ENCODE measurements at regions not wholly inside any gene's neighbourhood (a gene's known extent, or its start where the extent isn't known, plus 50 kb on each side); places are given as distances from the start of the nearest gene placed in this dataset.
"Not testable (repeated sequence)": the region's sequence is repeated elsewhere in the genome, so short reads cannot be mapped to it uniquely, and the experiment has no call there.

DNA sequence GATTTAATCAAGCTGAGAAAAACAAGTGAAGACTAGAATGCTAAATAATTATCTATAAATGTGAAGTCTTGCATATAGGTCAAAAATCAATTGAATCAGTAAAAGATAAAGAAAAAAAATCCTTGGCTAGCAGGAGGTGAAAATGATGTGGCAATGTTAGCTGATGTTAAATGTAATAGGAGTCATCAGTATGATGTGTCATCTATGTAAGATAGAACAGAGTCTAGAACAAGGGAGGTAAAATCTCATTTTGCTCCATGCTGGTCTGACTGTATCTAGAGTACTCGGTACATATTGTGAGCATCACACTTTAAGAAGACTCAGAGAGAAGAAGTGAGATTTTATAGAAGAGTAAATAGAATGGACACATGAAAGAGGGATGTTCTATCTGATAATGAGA is 721.2 kb downstream of the ETS1 start:
- DNase-seq (ENCODE audit: low read depth) = no peak

GRCh38 chr11:127864861-127865260 is 722.5 kb downstream of the ETS1 start:
- DNase-seq (ENCODE audit: low read depth) = no peak

GRCh38 chr11:127862406-127862805 is 725.0 kb downstream of the ETS1 start:
- DNase-seq (ENCODE audit: low read depth) = peak; percentile 39

DNA sequence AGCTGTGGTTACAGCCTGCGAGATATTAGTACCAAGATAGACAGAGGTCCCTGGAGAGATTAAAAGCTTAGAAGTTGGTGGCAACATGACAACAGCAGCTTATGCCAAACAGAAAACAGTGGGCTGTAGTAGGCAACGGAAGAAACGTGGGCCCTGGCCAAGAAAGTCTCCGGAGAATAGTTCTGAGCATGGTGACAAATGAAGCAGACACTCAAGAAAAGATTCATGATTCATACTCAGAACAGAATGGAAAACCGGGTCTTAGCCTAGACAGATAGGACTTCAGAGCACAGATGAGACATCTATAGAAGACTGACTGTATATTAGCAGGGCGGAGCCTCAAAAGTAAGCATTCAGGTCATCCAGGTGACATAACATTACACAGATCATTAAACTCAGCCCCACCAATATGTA is 727.4 kb downstream of the ETS1 start:
- DNase-seq (ENCODE audit: low read depth) = no peak

GRCh38 chr11:127844876-127845275 is 742.5 kb downstream of the ETS1 start:
- no peak for DNase-seq (ENCODE audit: low read depth)

DNA sequence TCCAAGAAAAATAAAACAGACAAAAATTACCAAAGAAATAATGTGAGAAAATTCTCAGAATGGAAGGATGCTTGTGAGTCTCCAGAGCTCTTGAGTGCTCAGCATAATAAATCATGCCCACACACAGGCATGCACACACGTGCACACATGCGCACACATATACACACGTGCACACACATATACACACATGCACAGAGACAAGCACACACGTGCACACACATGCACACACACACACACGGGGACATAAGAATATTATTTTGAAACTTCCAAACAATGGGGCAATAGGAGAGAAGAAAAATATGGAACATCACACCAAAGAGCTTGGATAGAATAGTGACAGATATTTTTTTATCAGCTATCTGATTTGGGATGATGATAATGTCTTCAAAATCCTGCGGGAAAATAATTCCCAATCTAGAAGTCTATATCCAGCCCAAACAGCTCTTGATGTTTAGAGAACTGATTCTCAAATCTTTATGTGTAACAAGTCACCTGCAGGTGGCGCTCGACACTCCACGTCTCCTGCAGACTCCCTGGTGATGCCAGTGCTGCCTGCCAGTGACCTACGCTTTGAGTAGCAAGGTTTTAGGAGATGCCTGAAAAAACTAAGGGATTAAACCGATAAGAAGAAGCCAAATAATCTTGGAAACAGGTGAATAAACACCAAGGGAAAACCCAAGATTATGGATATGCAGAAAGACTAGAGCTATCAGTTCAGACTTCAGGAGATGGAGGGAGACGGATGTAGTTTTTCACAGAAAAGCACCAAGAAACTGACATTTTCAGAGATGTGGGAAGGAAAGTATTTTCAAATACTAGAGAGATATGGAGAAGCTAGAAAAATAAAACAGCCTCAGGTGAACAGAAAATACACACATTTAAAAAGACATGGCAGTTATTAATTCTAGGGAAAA is 743.6 kb downstream of the ETS1 start:
- DNase-seq (ENCODE audit: low read depth) = peak; percentile 60

DNA sequence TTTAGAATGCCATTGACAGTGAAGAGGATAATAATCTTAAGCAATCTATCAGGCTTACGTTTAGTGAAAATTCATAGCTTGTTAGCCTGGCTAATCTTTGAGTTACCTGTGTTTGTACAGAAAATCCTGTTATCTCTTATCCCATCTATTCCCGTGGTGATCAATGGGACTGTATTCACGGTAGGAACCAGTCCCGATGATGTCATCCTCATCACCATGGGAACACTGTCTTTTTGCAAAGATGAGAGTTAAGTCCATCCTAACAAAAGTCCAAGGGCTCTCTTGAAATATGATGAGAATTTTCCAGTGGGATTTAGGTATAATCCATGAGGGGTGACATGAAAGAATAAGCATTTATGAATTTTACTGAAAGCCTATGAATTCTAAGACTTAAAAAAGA is 762.2 kb downstream of the ETS1 start:
- DNase-seq (ENCODE audit: low read depth) = no peak

DNA sequence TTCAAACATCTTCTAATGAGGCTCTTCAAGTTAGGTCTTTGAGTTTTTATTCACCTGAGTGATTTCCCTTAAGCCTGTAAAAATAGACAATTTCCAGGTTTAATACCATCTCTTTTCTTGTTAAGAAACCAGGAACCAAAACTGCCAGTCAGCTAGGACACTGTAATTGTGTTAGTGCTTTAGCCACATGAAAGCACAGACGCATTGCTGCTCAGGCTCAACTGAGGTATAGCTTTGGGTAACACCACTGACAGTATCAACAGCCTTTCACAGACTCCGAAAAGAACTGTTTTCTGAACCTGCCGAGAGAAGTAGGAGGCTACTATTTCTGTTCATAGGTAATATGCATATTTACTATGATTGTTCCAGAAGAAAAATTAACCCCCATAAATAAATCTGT is 768.7 kb downstream of the ETS1 start:
- no peak for DNase-seq (ENCODE audit: low read depth)

DNA sequence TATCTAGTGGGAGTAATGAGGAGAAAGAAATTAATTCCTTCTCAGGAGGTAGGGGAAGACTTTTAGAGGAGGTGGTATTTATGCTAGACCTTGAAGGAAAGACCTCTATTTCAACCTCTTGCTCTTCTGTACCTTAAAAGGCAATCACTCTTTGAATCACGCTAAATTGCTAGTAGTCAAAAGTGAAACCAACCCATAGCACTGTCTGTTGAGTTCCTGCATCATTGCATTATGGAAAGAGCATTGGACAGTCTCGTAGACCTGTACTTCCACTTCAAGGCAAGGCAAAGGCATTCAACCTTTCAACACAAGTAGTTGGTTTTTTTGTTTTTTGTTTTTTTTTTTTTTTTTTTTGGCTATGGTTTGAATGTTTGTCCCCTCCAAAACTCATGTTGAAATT is 770.4 kb downstream of the ETS1 start:
- DNase-seq (ENCODE audit: low read depth) = no peak

DNA sequence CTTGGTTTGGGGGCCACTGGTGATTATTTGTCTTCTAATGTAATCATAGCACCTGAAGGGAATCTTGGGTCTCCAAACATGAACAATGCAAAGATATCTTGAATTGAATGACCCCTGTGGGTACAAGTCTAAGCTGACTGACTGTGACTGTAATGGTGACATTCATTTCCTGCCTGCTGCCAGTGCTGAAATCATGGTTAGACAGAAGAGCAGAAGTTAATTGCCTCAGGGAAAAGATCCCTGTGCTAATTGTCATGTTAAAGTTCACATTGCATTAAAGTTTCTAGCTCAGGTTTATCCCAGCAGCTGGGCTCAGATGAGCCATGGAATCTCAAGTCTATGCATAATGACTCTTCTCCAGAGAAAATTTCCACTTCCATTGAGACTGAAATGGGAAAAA is 772.0 kb downstream of the ETS1 start:
- no peak for DNase-seq (ENCODE audit: low read depth)

DNA sequence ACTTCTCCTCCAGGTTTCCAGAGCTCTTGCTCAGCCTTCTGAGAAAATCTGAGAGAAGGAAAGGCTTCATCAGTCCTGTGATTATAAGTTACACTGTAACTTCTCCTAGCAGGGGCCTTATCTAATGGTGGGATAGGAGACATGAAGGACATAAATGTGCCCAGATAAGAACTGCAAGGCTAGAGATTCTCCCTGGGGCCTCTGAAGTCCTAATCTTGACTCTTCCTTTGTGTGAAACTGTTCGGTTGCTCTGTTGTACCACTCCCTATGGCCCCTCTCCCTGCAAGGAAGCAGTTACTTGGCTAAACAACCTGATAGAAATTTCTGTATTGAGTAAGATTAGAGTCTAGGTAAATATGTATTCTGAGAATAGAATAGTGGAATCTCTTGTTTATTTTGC is 780.9 kb downstream of the ETS1 start:
- DNase-seq (ENCODE audit: low read depth) = no peak

DNA sequence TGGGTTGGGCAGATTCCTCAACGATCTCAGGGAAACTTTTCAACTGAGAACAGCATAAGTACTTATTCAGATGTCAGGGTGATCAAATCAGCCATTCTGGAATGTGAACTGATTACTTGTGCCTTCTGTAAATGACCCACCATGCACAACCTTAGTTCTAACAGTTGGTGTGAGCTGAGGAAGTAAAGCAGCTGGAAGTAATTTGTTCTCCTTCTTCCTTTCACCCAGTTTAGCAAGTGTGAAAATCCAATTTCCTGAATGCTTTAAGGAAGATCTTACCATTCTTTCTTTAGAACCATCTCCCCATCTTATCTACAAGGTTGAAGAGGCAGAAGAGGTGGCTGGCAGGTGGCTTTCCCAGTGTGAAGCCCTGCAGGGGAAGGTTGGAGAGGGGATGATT is 781.6 kb downstream of the ETS1 start:
- no peak for DNase-seq (ENCODE audit: low read depth)

- no peak for DNase-seq (ENCODE audit: low read depth)
Observed at GRCh38 chr11:127804747-127805400, 782.5 kb downstream of the ETS1 start.

GRCh38 chr11:127803755-127804154 is 783.6 kb downstream of the ETS1 start:
- DNase-seq (ENCODE audit: low read depth) = no peak

DNA sequence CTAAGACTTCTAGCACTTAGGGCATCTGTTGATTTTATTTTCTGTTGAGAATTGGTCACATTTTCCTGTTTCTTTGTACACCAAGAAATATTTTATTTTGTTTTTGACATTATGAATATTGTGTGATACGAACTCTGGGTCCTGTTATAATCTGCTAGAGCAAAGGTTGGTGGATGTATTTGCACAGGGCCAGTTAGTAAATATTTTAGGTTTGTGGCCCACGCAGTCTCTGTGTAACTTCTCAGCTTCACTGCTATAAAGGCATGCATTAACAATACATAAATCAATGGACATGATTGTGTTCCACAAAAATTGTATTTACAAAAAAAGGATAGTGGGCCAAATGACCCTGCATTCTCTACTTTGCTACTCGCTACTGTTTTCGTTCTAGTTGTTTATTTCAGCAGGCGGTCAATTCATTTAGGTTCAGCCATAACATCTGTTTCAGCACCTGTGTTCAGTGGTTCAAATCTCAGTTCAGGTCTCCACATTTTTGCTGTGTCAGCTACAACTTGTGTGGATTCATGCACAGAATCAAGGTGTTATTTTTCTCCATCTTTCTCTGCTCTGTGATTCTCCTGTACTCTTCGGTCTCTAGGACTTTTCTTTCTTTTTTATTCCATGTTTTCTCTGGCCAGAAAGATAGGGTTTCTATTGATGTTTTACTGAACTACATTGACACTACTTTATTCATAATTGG is 786.2 kb downstream of the ETS1 start:
- DNase-seq (ENCODE audit: low read depth) = no peak

GRCh38 chr11:127795326-127795725 is 792.0 kb downstream of the ETS1 start:
- DNase-seq (ENCODE audit: low read depth) = no peak

- no peak for DNase-seq (ENCODE audit: low read depth)
Observed at GRCh38 chr11:127791844-127792243, 791.3 kb upstream of the KIRREL3 start.

- no peak for DNase-seq (ENCODE audit: low read depth)
Observed at GRCh38 chr11:127790592-127790991, 790.0 kb upstream of the KIRREL3 start.

- no peak for DNase-seq (ENCODE audit: low read depth)
Observed at GRCh38 chr11:127789927-127790326, 789.4 kb upstream of the KIRREL3 start.

DNA sequence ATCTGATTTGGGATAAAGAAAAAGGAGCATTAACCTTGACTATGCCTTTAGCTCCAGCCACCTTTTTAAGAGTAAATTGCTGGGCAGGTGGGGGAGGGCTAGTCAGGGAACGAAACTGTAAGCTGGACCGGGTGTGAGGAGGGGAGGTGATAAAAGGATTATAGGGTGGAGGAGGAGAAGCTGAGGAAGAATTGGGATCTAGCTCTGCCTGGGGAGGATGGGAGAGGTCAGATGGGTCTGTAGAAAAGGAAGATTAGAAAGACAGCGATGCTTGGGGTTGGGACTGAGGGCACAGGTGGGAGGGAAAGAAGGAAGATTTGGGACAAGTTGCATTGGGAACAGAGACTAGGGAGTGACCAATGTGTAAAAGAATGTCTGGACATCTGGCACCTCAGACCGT is 772.4 kb upstream of the KIRREL3 start:
- DNase-seq (ENCODE audit: low read depth) = not testable (repeated sequence)

- not testable (repeated sequence) for DNase-seq (ENCODE audit: low read depth)
Observed at GRCh38 chr11:127768931-127769330, 768.4 kb upstream of the KIRREL3 start.

DNA sequence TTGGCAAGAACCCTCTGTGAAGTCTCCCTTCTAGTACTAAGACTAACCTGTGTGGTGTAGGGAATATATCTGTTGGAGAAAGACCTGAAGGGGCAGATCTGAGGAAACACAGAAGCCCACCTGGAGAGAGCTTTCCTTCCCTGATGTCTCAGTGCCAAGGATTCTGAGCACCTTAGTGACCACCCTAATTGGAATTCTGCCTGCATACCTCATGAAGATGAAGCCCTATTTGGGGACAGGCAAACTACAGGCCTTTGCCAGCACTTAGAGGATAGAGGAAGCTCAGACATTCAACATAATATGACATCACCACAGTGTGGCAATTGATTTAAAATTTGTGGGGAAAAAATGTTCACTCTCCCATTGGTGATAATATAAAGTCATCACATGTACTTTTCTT is 766.2 kb upstream of the KIRREL3 start:
- no peak for DNase-seq (ENCODE audit: low read depth)
